ENCODE measurements at regions not wholly inside any gene's neighbourhood (a gene's known extent, or its start where the extent isn't known, plus 50 kb on each side); places are given as distances from the start of the nearest gene placed in this dataset.

DNA sequence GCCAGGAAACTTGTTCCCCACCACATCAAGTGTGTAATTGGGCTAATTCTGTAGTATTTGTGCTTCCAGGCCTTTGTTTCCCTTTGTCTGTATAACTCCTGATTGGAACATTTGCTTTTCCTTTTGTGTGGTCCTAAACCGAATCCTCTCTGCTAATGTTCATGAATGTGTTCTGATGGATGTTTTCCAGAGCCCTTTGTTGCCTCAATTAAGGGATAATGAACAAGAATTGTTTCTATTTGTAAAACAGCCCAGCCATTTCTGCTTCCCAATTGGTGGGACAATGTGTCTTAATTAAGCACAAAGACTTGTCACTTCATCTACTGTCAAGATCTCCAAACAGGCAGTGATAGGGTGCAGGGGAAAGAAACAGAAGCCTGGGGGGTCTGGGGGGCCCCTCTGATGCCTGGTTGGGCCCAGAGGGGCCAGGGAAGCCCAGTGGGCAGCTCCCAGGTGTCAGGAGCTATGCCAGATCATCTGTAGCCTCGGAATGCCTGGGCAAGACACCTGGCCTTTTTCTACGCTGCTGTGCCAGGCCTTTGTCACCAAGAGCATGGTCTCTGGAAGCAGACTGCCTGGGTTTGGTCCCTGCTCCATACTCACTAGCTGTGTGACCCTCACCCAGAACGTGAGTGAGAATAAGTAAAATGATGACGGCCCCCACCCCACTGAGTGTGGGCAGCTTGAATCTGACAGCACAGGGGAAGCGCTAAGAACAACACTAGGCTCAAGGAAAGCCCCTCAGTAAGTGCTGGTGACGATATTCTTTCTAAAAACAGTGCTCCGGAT is 116.6 kb upstream of the PRR20G start:
- no peak for DNase-seq (ENCODE audit: low read depth in 4 of 4, low spot score in 1 of 4)

DNA sequence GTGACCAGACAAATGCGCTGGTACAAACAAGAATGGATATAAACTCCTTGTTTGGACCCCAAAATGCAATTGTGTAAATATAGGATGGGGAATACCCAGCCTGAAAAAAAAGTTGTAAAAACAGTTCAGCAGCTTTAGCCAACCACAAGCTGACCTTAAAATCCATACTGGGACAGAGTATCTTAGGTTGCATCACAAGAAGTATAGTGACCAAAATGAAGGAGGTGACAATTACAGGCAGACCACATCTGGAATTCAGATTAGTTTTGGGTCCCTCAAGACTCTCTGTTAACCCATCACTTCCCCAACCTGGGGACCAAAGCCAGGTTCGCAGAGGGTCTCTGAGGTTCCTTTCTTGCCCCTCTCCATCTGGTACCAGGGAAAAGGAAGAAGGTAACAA is 115.9 kb upstream of the PRR20G start:
- no peak for DNase-seq (ENCODE audit: low read depth in 4 of 4, low spot score in 1 of 4)

DNA sequence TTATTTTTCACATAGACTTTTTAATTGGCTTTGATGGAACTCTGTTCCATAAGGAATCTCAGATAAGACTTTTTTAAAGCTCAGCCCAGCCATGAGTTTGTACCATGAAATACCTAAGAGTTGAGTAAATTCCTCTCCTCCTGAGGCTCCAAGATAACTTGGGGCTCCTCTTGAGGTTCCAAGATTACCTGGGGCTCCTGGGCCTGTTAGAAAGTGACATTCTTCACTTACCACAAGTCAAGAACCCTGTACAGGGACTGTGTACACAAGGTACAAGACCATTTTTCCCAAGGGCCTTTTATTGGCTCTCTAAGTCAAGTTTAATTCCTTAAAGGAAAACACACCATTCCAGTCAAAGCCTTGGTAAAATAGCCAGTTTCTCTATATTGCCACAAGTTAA is 111.3 kb upstream of the PRR20G start:
- no peak for DNase-seq (ENCODE audit: low read depth in 4 of 4, low spot score in 1 of 4)

DNA sequence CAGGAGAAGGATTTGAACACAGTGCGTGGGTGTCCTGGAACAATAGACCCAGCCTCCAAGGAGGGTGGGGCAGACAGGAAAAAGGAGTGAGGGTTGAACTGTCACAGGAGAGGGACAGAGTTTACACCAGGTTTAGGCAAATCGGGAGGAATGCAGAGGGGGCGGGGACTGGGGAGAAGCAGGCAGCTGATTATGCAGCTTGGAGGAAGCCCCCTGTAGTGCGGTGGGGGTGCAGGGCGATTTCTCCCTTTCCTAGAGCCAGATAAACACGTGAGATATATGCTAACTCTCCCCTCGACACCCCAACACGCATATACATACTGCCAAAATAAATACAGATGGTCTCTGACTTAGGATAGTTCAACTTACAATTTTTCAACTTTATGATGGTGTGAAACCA is 108.6 kb upstream of the PRR20G start:
- no peak for DNase-seq (ENCODE audit: low read depth in 4 of 4, low spot score in 1 of 4)

DNA sequence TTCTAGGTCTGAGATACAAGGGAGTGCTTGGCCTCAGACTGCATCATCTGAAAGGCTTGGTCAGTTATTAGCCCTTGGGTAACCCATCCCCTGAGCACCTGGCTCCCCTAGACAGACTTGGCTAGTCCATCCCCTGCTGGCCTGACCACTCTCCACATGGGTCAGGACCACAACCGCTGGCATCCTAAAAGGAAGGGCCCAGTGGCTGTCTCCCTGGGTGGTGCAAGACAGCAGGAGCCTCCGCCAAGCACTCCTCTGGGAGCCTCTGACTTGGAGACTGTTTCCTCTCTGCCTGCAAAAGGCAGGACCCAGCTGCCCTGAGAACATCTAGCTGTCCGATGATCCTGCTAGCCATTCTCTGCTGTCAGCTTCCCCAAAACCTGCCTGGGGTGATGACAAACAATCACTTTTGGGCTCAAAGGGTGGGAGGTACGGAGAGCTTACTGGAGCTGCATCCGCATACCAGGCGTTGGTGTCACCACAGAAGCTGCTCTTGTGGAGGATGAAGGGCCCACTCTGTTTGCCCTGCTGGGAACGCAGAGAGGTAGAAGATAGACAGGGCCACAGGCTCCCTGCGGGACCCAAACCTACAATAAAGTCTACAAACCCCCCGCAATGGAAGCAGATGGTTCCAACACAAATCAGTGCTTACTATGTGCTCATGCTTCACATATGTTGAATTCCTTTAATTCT is 108.0 kb upstream of the PRR20G start:
- no peak for DNase-seq (ENCODE audit: low read depth in 4 of 4, low spot score in 1 of 4)

DNA sequence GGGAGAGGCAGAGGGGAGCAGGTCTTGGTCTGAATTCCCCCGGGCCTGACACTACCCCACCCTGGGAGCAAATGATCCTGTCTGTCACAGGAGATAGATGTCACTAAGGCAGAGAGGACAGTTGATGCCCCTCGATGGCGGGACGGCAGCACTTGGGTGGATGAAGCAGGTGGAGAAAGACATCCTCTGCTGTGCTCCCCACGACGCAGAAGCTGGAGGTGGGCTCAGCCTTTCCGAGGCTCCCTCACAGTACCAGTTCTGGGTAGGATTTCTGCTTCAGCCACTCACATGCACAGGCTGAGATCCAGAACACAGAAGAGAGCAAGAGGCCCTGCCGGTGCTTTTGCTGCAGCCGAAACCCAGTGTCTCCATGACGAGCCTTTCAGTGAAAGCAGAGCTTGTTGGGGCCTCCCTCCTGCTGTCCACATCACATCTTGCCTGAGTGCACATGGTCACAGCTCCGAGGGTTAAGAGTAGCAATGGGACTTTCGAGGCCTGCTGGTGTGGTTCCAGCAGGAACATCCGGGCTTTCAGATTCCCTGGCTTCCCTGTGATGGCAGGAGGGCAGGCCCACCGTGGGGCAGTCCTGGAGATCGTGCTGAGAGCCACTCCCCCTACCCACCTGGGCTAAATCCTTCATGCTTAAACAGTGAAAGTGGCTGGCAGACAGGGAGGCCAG is 107.3 kb upstream of the PRR20G start:
- no peak for DNase-seq (ENCODE audit: low read depth in 4 of 4, low spot score in 1 of 4)

DNA sequence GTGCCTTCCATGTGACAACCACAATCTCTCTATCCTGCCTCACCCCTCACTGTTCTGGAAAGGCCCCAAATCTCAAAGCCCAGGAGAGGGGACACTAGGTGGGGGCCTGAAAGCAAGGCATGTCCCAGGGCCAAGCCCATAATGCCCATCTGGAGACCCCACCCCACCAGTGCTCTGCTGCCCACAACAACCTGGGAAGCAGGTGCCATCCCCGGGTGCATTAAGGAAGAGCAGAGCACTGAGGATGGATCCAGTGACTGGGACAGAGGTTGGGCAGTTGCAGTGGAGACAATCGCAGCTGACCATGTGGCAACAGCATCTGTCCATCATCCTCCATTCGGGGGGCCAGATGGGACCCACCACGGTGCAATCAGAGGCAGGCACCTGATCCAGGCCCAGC is 106.2 kb upstream of the PRR20G start:
- no peak for DNase-seq (ENCODE audit: low read depth in 4 of 4, low spot score in 1 of 4)

DNA sequence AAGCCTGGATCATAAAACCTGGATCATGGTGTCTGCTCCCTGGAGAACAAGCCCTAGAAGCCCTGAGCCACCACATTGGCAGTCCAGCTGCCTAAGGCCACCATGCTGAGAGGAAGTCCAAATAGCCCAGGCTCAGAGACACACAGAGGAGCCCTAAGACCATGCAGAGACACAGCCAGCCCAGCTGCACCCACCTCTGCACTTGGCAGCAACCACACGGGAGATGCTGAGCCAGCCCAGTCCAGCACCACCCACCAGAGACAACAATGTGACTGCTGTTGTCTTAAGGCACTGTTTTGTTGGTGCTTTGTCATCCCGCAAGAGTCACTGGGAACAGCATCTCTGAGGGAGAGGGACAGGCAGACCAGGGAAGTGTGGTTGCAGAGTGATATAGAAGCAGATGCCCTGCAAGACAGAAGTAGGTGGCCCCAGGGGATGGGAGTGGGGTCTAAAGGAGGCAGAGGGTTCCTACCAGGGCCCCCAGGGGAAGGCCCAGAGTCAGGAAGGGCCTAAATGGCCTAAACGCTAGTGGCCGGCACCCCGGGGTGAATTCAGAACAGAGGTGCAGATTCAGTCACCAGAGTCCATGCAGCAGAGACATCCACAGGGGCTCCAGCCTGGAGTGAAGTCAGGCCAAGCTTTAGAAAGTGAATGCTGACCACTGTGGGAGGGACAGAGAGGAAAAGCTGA is 105.4 kb upstream of the PRR20G start:
- no peak for DNase-seq (ENCODE audit: low read depth in 4 of 4, low spot score in 1 of 4)

DNA sequence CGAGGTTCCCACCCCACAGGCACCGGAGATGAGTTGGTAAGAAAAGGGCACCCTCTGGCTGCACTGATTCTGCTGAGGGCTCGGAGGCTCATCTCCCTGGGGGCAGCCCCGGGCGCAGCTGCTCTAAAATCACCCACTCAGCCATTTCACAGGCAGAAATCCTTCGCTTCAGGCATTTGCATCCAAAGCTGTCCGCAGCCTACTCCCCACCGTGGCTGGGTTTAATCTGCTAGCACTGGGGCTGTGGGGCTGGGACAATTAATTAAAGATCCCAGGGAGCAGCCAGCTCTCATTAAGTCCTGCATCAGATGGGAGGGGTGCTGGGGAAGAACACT is 104.3 kb upstream of the PRR20G start:
- no peak for DNase-seq (ENCODE audit: low read depth in 4 of 4, low spot score in 1 of 4)

DNA sequence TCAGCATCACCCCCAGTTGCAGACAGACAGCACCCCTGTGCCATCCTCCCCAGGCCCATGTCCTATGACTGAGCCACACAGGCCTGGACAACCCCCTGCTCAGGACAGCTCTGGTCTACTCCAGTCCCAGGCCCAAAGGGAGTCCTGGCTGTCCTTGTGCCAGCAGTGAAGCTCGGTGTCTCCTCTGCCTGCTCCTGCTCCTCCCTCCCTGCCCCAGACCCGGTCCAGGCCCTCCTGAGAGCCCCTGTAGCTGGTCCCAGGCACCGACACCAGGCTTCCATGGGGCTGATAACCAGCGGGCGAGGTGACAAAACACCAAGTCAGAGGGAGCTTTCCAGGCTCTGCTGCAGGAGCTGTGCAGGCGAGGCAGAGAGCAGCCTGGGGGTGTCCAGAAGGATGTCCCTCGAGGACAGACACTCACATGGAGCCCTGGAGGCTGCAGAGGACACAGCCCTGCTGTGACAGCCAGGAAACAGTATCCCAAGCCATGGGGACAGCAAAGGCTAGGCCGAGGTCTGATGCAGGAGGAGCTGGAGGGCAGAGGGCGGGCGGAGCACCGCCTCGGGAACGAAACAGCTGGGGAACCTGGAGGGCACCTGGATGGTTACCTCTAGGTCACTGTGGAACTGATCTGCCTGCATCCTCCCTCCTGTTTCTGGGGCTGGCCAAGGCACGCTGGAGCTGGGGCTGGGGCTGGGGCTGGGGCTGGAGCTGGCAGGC is 103.8 kb upstream of the PRR20G start:
- DNase-seq (ENCODE audit: low read depth in 4 of 4, low spot score in 1 of 4): no peak

DNA sequence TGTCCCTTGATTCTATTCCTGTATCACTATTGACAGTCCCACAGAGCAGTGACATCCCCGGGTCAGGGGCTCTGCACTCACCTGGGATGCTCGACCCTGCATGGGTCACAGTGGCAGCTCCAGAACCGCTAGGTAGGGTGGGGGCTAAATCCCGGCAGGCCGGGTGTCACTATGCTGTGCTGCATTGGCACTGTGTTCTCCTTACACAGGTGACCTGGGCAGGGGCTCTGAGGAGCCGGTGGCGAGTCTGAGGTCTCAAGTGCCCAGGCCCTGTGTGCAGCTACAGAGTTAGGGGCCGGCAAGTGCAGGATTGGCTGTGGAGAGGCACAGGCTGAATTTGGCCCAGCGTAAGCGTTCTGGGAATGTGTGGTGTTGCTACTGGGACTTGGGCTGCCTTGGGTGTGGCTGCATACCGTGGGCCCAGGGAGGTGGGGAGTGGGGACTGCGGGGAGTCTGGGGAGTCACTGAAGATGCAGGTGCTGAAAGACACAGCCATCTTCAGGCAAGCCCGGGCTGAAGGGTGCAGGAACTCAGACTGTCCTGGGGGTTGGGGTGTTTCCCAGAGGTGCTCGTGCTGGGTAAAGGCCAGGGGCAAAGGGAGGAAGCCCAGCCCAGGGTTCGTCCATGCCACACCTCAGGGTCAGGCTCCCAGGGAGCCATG is 102.6 kb upstream of the PRR20G start:
- DNase-seq (ENCODE audit: low read depth in 4 of 4, low spot score in 1 of 4): no peak

DNA sequence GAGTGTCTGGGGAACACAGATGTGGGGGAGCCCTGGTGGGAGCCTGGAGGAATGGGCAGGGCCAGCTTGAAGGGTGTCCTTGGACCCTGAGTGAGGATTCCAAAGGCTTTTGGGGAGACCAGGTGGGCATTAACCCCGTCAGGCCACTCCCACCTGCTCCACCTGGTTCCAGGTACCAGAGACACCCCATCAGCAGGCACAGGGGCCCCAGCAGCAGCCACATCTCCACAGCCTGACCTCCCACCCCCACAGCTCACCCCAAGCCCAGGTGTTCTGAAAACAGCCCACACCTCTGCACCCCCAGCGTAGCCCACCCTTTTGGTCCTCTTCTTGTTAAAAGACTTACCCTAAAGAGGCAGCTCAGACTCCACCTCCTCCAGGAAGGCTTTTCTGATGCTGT is 102.1 kb upstream of the PRR20G start:
- DNase-seq (ENCODE audit: low read depth in 4 of 4, low spot score in 1 of 4): no peak

DNA sequence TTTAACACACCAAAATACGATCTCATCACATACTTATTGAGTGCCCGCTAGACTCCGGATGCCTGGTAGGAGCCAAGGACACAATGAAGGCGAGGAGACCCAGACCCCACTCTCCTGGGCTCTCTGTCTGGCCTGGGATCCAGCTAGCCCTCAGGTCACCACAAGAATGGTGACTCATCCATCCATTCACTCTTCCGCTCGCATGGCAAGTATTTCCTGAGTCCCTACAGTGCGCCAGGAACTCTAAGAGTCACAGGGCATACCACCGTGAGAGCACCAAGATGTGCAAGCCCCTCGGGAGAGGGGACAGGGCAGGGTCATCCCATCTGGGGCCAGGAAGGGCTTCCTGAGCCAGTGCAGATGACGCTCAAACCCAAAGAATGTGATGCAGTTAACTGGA is 101.6 kb upstream of the PRR20G start:
- DNase-seq (ENCODE audit: low read depth in 4 of 4, low spot score in 1 of 4): no peak

DNA sequence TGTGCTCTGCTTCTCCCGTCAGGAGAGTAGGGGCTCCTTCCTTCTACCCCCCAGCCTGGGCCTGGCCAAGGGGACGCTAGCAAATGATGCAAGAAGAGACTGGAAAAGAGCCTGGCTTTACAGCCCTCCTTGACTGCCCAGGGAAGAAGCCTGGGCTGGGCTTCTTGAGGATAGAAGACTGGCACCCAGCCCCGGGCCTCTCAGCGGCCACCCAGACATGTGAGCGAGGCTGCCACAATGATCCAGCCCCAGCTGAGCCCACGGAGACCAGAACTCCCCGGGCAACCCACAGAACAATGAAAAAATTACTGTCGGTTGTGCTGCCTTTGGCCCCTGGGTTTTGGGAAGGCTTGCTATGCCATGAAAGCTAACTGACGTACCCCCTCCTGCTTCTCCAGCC is 100.6 kb upstream of the PRR20G start:
- no peak for DNase-seq (ENCODE audit: low read depth in 4 of 4, low spot score in 1 of 4)

DNA sequence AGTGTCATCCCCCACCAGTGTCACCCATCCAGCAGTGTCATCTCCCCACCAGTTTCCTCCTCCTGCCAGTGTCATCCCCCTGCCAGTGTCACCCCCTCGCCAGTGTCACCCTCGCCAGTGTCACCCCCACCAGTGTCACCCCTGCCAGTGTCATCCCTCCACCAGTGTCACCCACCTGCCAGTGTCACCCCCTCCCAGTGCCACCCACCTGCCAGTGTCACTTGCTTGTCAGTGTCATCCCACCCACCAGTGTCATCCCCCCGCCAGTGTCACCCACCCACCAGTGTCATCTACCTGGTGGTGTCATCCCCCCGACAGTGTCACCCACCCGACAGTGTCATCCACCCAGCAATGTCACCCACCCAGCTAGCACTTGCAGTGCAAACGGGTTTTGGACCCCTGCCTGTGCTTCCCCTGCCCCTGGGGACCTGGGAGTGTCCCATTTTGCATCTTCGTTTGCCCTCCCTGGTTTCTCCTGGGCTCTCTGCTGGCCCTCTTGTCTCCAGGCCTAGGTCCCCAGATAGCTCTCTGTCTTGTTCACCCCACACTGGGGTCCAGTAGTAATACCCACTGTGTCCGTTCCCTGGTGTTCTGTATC is 99.8 kb upstream of the PRR20G start:
- no peak for DNase-seq (ENCODE audit: low read depth in 4 of 4, low spot score in 1 of 4)

DNA sequence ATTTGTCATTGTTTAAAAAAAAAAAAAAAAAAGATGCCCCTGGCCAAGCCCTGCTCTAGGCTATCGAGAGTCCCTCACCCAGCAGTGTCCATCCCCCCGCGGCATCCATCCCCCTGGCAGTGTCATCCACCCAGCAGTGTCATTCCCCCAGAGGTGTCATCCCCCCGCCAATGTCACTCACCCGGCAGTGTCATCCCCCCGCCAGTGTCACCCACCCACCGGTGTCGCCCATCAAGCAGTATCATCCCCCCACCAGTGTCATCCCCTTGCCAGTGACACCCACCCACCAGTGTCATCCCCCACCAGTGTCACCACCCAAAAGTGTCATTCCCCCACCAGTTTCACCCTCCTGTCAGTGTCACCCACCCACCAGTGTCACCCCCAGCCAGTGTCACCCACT is 99.3 kb upstream of the PRR20G start:
- DNase-seq (ENCODE audit: low read depth in 4 of 4, low spot score in 1 of 4): no peak

DNA sequence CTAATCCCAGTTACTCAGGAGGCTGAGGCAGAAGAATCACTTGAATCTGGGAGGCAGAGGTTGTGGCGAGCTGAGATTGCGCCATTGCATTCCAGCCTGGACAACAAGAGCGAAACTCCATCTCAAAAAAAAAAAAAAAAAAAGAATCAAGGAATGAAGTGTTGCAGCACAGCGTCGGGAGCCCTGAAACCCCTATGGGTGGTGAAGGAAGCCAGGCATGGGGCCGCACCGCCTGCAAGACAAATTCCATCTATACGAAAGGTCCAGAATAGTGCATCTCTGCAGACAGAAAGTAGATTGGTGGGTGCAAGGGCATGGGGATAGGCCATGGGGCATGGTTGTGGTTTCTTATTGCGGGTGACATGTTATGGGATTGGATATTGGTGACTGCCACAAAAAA is 98.6 kb upstream of the PRR20G start:
- no peak for DNase-seq (ENCODE audit: low read depth in 4 of 4, low spot score in 1 of 4)

DNA sequence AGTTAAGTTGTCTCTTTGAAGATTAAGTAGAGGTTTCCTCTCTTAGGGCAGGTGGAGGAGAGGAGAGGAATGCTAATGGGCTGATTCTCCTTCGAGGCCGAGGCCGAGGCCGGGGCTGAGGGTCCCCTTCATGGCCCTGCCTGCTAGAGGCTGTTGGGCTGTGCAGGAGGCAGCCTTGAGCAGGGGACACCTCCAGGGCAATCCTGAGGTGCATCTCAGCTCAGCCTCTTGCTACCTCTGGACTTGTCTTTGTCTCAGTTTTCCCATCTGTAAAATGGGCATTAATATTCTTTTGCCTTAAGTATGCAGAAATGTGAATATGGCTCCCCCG is 97.7 kb upstream of the PRR20G start:
- no peak for DNase-seq (ENCODE audit: low read depth in 4 of 4, low spot score in 1 of 4)

DNA sequence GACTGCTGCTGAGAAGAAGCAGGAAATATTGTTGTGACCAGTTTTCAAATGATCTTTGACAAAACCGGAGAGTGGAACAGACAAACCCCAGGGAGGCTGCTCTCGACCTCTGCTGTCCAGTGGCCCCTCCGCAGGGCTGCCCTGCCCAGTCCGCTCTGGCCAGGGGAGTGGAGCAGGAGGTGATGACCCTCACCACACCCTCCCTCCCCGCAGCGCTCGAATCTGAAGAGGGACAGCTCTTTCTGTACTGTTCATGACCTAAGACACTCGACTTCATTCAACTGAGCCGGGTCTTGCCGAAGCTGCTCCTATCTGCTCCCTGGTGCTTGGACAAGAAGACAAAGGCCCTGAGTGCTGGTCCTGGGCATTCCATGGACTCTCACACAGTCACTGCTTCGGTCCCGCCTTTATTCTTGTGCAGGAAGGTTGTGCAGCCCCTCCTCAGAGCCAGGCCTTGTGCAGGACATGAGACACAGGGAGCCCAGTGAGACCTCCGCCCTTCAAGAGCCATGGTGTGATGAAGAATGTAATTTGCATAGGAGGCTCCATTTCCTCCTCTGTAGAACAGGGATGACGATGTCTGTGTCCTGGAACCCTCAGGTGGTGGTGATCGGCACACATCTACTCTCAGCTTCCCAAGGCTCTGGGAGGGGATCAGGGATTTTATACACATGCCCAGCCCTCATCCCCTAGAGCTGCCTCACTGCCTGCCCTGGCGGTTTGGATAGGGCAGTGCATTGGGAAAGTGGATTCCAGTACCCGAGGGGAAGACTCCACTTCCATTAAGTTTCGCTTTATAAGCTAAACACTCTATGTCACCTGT is 97.1 kb upstream of the PRR20G start:
- no peak for DNase-seq (ENCODE audit: low read depth in 4 of 4, low spot score in 1 of 4)
